ENCODE measurements at regions not wholly inside any gene's neighbourhood (a gene's known extent, or its start where the extent isn't known, plus 50 kb on each side); places are given as distances from the start of the nearest gene placed in this dataset.

GRCh38 chr21:8991088-8991907, 1530.1 kb upstream of the TPTE start:
- H3K4me3 ChIP-seq = no peak overlapping the region
- H3K36me3 ChIP-seq = no peaks in the 10 kb centered on the region
- H3K27ac ChIP-seq = no peak overlapping the region
- peaks cover 0 to 49% (median 0%) of the 10 kb centered on the region in 3 donors for H3K9me3 ChIP-seq
- 50 to 62% methylated on average over 14 of the region's 14 CpGs for WGBS, 2 donors
- TF ChIP-seq POLR2A (IDR thresholded peaks at IDR 0.05) = no peak
- no peak for TF ChIP-seq CTCF (IDR thresholded peaks at IDR 0.05)
- intact Hi-C loops (cut with DNase I) = no loop called here
- DNase-seq = no peak
- peaks cover 0 to 17% (median 0%) of the 10 kb centered on the region in 4 donors for H3K27me3 ChIP-seq
- no peaks in the 10 kb centered on the region for H3K4me1 ChIP-seq

GRCh38 chr21:8991968-8992621, 1529.3 kb upstream of the TPTE start:
- TF ChIP-seq CTCF (IDR thresholded peaks at IDR 0.05) (no peak), POLR2A (IDR thresholded peaks at IDR 0.05) (no peak)
- WGBS, 2 donors = 40 to 44% methylated on average over 3 of the region's 3 CpGs
- Histone ChIP-seq H3K4me3 (no peak overlapping the region), H3K27me3 (peaks cover 0 to 17% (median 0%) of the 10 kb centered on the region in 4 donors), H3K27ac (no peak overlapping the region), H3K9me3 (peaks cover 0 to 49% (median 0%) of the 10 kb centered on the region in 3 donors), H3K36me3 (no peaks in the 10 kb centered on the region), H3K4me1 (no peaks in the 10 kb centered on the region)
- intact Hi-C loops (cut with DNase I) = no loop called here
- no peak for DNase-seq

- no peak for DNase-seq
- Histone ChIP-seq H3K36me3 (no peaks in the 10 kb centered on the region), H3K27me3 (peaks cover 0 to 17% (median 0%) of the 10 kb centered on the region in 4 donors), H3K4me3 (no peak overlapping the region), H3K9me3 (peaks cover 0 to 49% (median 0%) of the 10 kb centered on the region in 3 donors), H3K27ac (no peak overlapping the region), H3K4me1 (no peaks in the 10 kb centered on the region)
- TF ChIP-seq POLR2A (IDR thresholded peaks at IDR 0.05) (no peak), CTCF (IDR thresholded peaks at IDR 0.05) (no peak)
- WGBS, 2 donors = 47 to 49% methylated on average over 6 of the region's 6 CpGs
- intact Hi-C loops (cut with DNase I) = no loop called here
These were observed 1528.6 kb upstream of the TPTE start for GRCh38 chr21:8992731-8993174.

GRCh38 chr21:8993284-8993942, 1528.0 kb upstream of the TPTE start:
- Histone ChIP-seq H3K4me1 (no peaks in the 10 kb centered on the region), H3K4me3 (no peak overlapping the region), H3K27ac (no peak overlapping the region), H3K27me3 (peaks cover 0 to 17% (median 0%) of the 10 kb centered on the region in 4 donors), H3K36me3 (no peaks in the 10 kb centered on the region), H3K9me3 (peaks cover 0 to 54% (median 0%) of the 10 kb centered on the region in 3 donors)
- WGBS, 2 donors = 26% methylated on average over 3 of the region's 3 CpGs
- DNase-seq = no peak
- TF ChIP-seq POLR2A (IDR thresholded peaks at IDR 0.05) = no peak
- no peak for TF ChIP-seq CTCF (IDR thresholded peaks at IDR 0.05)
- intact Hi-C loops (cut with DNase I) = no loop called here

Measured in esophagus squamous epithelium (tissue), 5 donors.